ENCODE measurements at regions not wholly inside any gene's neighbourhood (a gene's known extent, or its start where the extent isn't known, plus 50 kb on each side); places are given as distances from the start of the nearest gene placed in this dataset.
"Not testable (repeated sequence)": the region's sequence is repeated elsewhere in the genome, so short reads cannot be mapped to it uniquely, and the experiment has no call there.

- H3K27ac ChIP-seq (ENCODE audit: low read depth in 2 of 2, low read length in 1 of 2): no peak overlapping the region
- no peak overlapping the region for H3K4me3 ChIP-seq (ENCODE audit: low read depth in 1 of 2, low read length in 2 of 2)
- WGBS, 2 donors: 91% methylated on average over 12 of the region's 12 CpGs
- no peaks in the 10 kb centered on the region for H3K9me3 ChIP-seq (ENCODE audit: control insufficient read depth in 2 of 2, insufficient read depth in 1 of 2, low read depth in 1 of 2, low read length in 1 of 2)
- H3K4me1 ChIP-seq (ENCODE audit: control insufficient read depth in 2 of 2, insufficient read depth in 2 of 2, low read length in 1 of 2): no peaks in the 10 kb centered on the region
- no peaks in the 10 kb centered on the region for H3K27me3 ChIP-seq (ENCODE audit: control insufficient read depth in 1 of 2, insufficient read depth in 2 of 2, low read length in 2 of 2)
- no peaks in the 10 kb centered on the region for H3K36me3 ChIP-seq (ENCODE audit: control insufficient read depth in 2 of 2, insufficient read depth in 2 of 2, low read length in 1 of 2)
Observed at GRCh38 chr6:166796610-166797009, 159.7 kb downstream of the RNASET2 start.

- WGBS, 2 donors: 72 to 75% methylated on average over 3 of the region's 3 CpGs
- Histone ChIP-seq H3K9me3 (ENCODE audit: control insufficient read depth in 2 of 2, insufficient read depth in 1 of 2, low read depth in 1 of 2, low read length in 1 of 2) (no peaks in the 10 kb centered on the region), H3K36me3 (ENCODE audit: control insufficient read depth in 2 of 2, insufficient read depth in 2 of 2, low read length in 1 of 2) (no peaks in the 10 kb centered on the region), H3K27ac (ENCODE audit: low read depth in 2 of 2, low read length in 1 of 2) (no peak overlapping the region), H3K4me1 (ENCODE audit: control insufficient read depth in 2 of 2, insufficient read depth in 2 of 2, low read length in 1 of 2) (no peaks in the 10 kb centered on the region), H3K27me3 (ENCODE audit: control insufficient read depth in 1 of 2, insufficient read depth in 2 of 2, low read length in 2 of 2) (no peaks in the 10 kb centered on the region), H3K4me3 (ENCODE audit: low read depth in 1 of 2, low read length in 2 of 2) (no peak overlapping the region)
Observed at GRCh38 chr6:166795879-166796278, 160.5 kb downstream of the RNASET2 start.

GRCh38 chr6:166790808-166791207 is 163.8 kb upstream of the RPS6KA2 start:
- H3K4me3 ChIP-seq (ENCODE audit: low read depth in 1 of 2, low read length in 2 of 2); H3K4me1 ChIP-seq (ENCODE audit: control insufficient read depth in 2 of 2, insufficient read depth in 2 of 2, low read length in 1 of 2); H3K27me3 ChIP-seq (ENCODE audit: control insufficient read depth in 1 of 2, insufficient read depth in 2 of 2, low read length in 2 of 2); H3K36me3 ChIP-seq (ENCODE audit: control insufficient read depth in 2 of 2, insufficient read depth in 2 of 2, low read length in 1 of 2); H3K27ac ChIP-seq (ENCODE audit: low read depth in 2 of 2, low read length in 1 of 2); H3K9me3 ChIP-seq (ENCODE audit: control insufficient read depth in 2 of 2, insufficient read depth in 1 of 2, low read depth in 1 of 2, low read length in 1 of 2): not testable (repeated sequence)
- WGBS, 2 donors: 75 to 77% methylated on average over 1 to 2 of the region's 3 CpGs

GRCh38 chr6:166788846-166789529 is 161.9 kb upstream of the RPS6KA2 start:
- not testable (repeated sequence) for H3K27me3 ChIP-seq (ENCODE audit: control insufficient read depth in 1 of 2, insufficient read depth in 2 of 2, low read length in 2 of 2); H3K36me3 ChIP-seq (ENCODE audit: control insufficient read depth in 2 of 2, insufficient read depth in 2 of 2, low read length in 1 of 2); H3K27ac ChIP-seq (ENCODE audit: low read depth in 2 of 2, low read length in 1 of 2); H3K4me1 ChIP-seq (ENCODE audit: control insufficient read depth in 2 of 2, insufficient read depth in 2 of 2, low read length in 1 of 2); H3K9me3 ChIP-seq (ENCODE audit: control insufficient read depth in 2 of 2, insufficient read depth in 1 of 2, low read depth in 1 of 2, low read length in 1 of 2); H3K4me3 ChIP-seq (ENCODE audit: low read depth in 1 of 2, low read length in 2 of 2)
- WGBS, 2 donors: 88 to 91% methylated on average over 22 of the region's 22 CpGs

GRCh38 chr6:166786704-166787293 is 159.7 kb upstream of the RPS6KA2 start:
- 1 to 6% methylated on average over 3 of the region's 3 CpGs for WGBS, 2 donors
- H3K4me1 ChIP-seq (ENCODE audit: control insufficient read depth in 2 of 2, insufficient read depth in 2 of 2, low read length in 1 of 2): no peaks in the 10 kb centered on the region
- H3K36me3 ChIP-seq (ENCODE audit: control insufficient read depth in 2 of 2, insufficient read depth in 2 of 2, low read length in 1 of 2): no peaks in the 10 kb centered on the region
- H3K9me3 ChIP-seq (ENCODE audit: control insufficient read depth in 2 of 2, insufficient read depth in 1 of 2, low read depth in 1 of 2, low read length in 1 of 2): no peaks in the 10 kb centered on the region
- H3K4me3 ChIP-seq (ENCODE audit: low read depth in 1 of 2, low read length in 2 of 2): no peak overlapping the region
- H3K27ac ChIP-seq (ENCODE audit: low read depth in 2 of 2, low read length in 1 of 2): no peak overlapping the region
- H3K27me3 ChIP-seq (ENCODE audit: control insufficient read depth in 1 of 2, insufficient read depth in 2 of 2, low read length in 2 of 2): peaks cover 0 to 3% of the 10 kb centered on the region in 2 donors

- Histone ChIP-seq H3K9me3 (ENCODE audit: control insufficient read depth in 2 of 2, insufficient read depth in 1 of 2, low read depth in 1 of 2, low read length in 1 of 2) (no peaks in the 10 kb centered on the region), H3K27ac (ENCODE audit: low read depth in 2 of 2, low read length in 1 of 2) (no peak overlapping the region), H3K27me3 (ENCODE audit: control insufficient read depth in 1 of 2, insufficient read depth in 2 of 2, low read length in 2 of 2) (peaks cover 0 to 3% of the 10 kb centered on the region in 2 donors), H3K4me1 (ENCODE audit: control insufficient read depth in 2 of 2, insufficient read depth in 2 of 2, low read length in 1 of 2) (no peaks in the 10 kb centered on the region), H3K36me3 (ENCODE audit: control insufficient read depth in 2 of 2, insufficient read depth in 2 of 2, low read length in 1 of 2) (no peaks in the 10 kb centered on the region), H3K4me3 (ENCODE audit: low read depth in 1 of 2, low read length in 2 of 2) (no peak overlapping the region)
- WGBS, 2 donors: 74 to 84% methylated on average over 6 of the region's 6 CpGs
Observed at GRCh38 chr6:166785131-166785530, 158.1 kb upstream of the RPS6KA2 start.

GRCh38 chr6:166784691-166785090 is 157.6 kb upstream of the RPS6KA2 start:
- Histone ChIP-seq H3K36me3 (ENCODE audit: control insufficient read depth in 2 of 2, insufficient read depth in 2 of 2, low read length in 1 of 2) (no peaks in the 10 kb centered on the region), H3K27me3 (ENCODE audit: control insufficient read depth in 1 of 2, insufficient read depth in 2 of 2, low read length in 2 of 2) (peaks cover 0 to 3% of the 10 kb centered on the region in 2 donors), H3K4me1 (ENCODE audit: control insufficient read depth in 2 of 2, insufficient read depth in 2 of 2, low read length in 1 of 2) (no peaks in the 10 kb centered on the region), H3K27ac (ENCODE audit: low read depth in 2 of 2, low read length in 1 of 2) (no peak overlapping the region), H3K4me3 (ENCODE audit: low read depth in 1 of 2, low read length in 2 of 2) (no peak overlapping the region), H3K9me3 (ENCODE audit: control insufficient read depth in 2 of 2, insufficient read depth in 1 of 2, low read depth in 1 of 2, low read length in 1 of 2) (no peaks in the 10 kb centered on the region)
- 82 to 85% methylated on average over 7 of the region's 7 CpGs for WGBS, 2 donors

GRCh38 chr6:166782520-166782919 is 155.5 kb upstream of the RPS6KA2 start:
- Histone ChIP-seq H3K4me1 (ENCODE audit: control insufficient read depth in 2 of 2, insufficient read depth in 2 of 2, low read length in 1 of 2) (no peaks in the 10 kb centered on the region), H3K4me3 (ENCODE audit: low read depth in 1 of 2, low read length in 2 of 2) (no peak overlapping the region), H3K27me3 (ENCODE audit: control insufficient read depth in 1 of 2, insufficient read depth in 2 of 2, low read length in 2 of 2) (peaks cover 0 to 3% of the 10 kb centered on the region in 2 donors), H3K27ac (ENCODE audit: low read depth in 2 of 2, low read length in 1 of 2) (no peak overlapping the region), H3K9me3 (ENCODE audit: control insufficient read depth in 2 of 2, insufficient read depth in 1 of 2, low read depth in 1 of 2, low read length in 1 of 2) (no peaks in the 10 kb centered on the region), H3K36me3 (ENCODE audit: control insufficient read depth in 2 of 2, insufficient read depth in 2 of 2, low read length in 1 of 2) (no peaks in the 10 kb centered on the region)
- 82 to 84% methylated on average over 10 of the region's 10 CpGs for WGBS, 2 donors

GRCh38 chr6:166781331-166781730 is 154.3 kb upstream of the RPS6KA2 start:
- H3K36me3 ChIP-seq (ENCODE audit: control insufficient read depth in 2 of 2, insufficient read depth in 2 of 2, low read length in 1 of 2): no peaks in the 10 kb centered on the region
- H3K27ac ChIP-seq (ENCODE audit: low read depth in 2 of 2, low read length in 1 of 2): no peak overlapping the region
- H3K4me3 ChIP-seq (ENCODE audit: low read depth in 1 of 2, low read length in 2 of 2): no peak overlapping the region
- WGBS, 2 donors: 84 to 88% methylated on average over 6 of the region's 6 CpGs
- H3K27me3 ChIP-seq (ENCODE audit: control insufficient read depth in 1 of 2, insufficient read depth in 2 of 2, low read length in 2 of 2): peaks cover 0 to 3% of the 10 kb centered on the region in 2 donors
- H3K9me3 ChIP-seq (ENCODE audit: control insufficient read depth in 2 of 2, insufficient read depth in 1 of 2, low read depth in 1 of 2, low read length in 1 of 2): no peaks in the 10 kb centered on the region
- no peaks in the 10 kb centered on the region for H3K4me1 ChIP-seq (ENCODE audit: control insufficient read depth in 2 of 2, insufficient read depth in 2 of 2, low read length in 1 of 2)

Measured in esophagus (tissue), 2 donors.